Mesothelial cell of epicardium (in vitro differentiated cells): ENCODE measurements at regions not wholly inside any gene's neighbourhood (a gene's known extent, or its start where the extent isn't known, plus 50 kb on each side); places are given as distances from the start of the nearest gene placed in this dataset.

Experiments
- DNase-seq, 2 experiments: peaks; one replicate each; pipeline ENCODE4 v3.0.0; 2021; ENCODE audit warnings: low spot score in 2 of 2; ENCODE audit not compliant: unreplicated experiment in 2 of 2
- H3K27ac Mint-ChIP-seq: 2 replicates; pipeline ENCODE4 v1.8.0; 2021; ENCODE audit warnings: mixed read lengths
- H3K27me3 Mint-ChIP-seq: 2 replicates; pipeline ENCODE4 v1.8.0; 2021; ENCODE audit warnings: low read depth, mixed read lengths
- H3K36me3 Mint-ChIP-seq: 2 replicates; pipeline ENCODE4 v1.8.0; 2021; ENCODE audit warnings: mixed read lengths
- H3K4me1 Mint-ChIP-seq: 2 replicates; pipeline ENCODE4 v1.8.0; 2021; ENCODE audit warnings: mixed read lengths
- H3K4me3 Mint-ChIP-seq: 2 replicates; pipeline ENCODE4 v1.8.0; 2021; ENCODE audit warnings: mild to moderate bottlenecking, moderate library complexity, mixed read lengths
- H3K9me3 Mint-ChIP-seq: 2 replicates; pipeline ENCODE4 v1.8.0; 2021; ENCODE audit warnings: mixed read lengths
- CTCF ChIP-seq: fragments of 200-600 bp; sonication (generic); IDR thresholded peaks from one replicate; pipeline ENCODE4 v1.5.0; 2021; ENCODE audit warnings: antibody characterized with exemption; ENCODE audit not compliant: unreplicated experiment

- Mint-ChIP-seq H3K9me3 (peaks cover 8% of the 10 kb centered on the region), H3K27ac (no peak overlapping the region), H3K4me3 (no peak overlapping the region), H3K27me3 (no peaks in the 10 kb centered on the region), H3K36me3 (peaks cover 2% of the 10 kb centered on the region), H3K4me1 (no peaks in the 10 kb centered on the region)
- TF ChIP-seq CTCF, result no peak
- no peak for DNase-seq
Observed at GRCh38 chr7:118476036-118476435, 251.5 kb downstream of the ANKRD7 start.

- Mint-ChIP-seq H3K27ac (no peak overlapping the region), H3K4me3 (no peak overlapping the region), H3K27me3 (no peaks in the 10 kb centered on the region), H3K4me1 (no peaks in the 10 kb centered on the region), H3K36me3 (peaks cover 4% of the 10 kb centered on the region), H3K9me3 (peaks cover 8% of the 10 kb centered on the region)
- DNase-seq, result no peak
- TF ChIP-seq CTCF, result no peak
Observed at GRCh38 chr7:118477036-118477435, 252.5 kb downstream of the ANKRD7 start.

GRCh38 chr7:118478236-118478635 is 253.7 kb downstream of the ANKRD7 start:
- TF ChIP-seq CTCF, result no peak
- H3K27me3 Mint-ChIP-seq, result no peaks in the 10 kb centered on the region
- H3K27ac Mint-ChIP-seq, result no peak overlapping the region
- DNase-seq, result no peak
- peaks cover 16% of the 10 kb centered on the region for H3K9me3 Mint-ChIP-seq
- peaks cover 5% of the 10 kb centered on the region for H3K36me3 Mint-ChIP-seq
- no peak overlapping the region for H3K4me3 Mint-ChIP-seq
- no peaks in the 10 kb centered on the region for H3K4me1 Mint-ChIP-seq

GRCh38 chr7:118478931-118479330 is 254.4 kb downstream of the ANKRD7 start:
- TF ChIP-seq CTCF, result no peak
- Mint-ChIP-seq H3K4me3 (no peak overlapping the region), H3K9me3 (peaks cover 18% of the 10 kb centered on the region), H3K4me1 (no peaks in the 10 kb centered on the region), H3K27ac (no peak overlapping the region), H3K27me3 (no peaks in the 10 kb centered on the region), H3K36me3 (peaks cover 5% of the 10 kb centered on the region)
- DNase-seq, result no peak

GRCh38 chr7:118492466-118492865 is 268.0 kb downstream of the ANKRD7 start:
- Mint-ChIP-seq H3K4me1 (no peaks in the 10 kb centered on the region), H3K4me3 (no peak overlapping the region), H3K9me3 (no peaks in the 10 kb centered on the region), H3K27ac (no peak overlapping the region), H3K36me3 (no peaks in the 10 kb centered on the region), H3K27me3 (no peaks in the 10 kb centered on the region)
- no peak for TF ChIP-seq CTCF
- no peak for DNase-seq

- Mint-ChIP-seq H3K4me3 (no peak overlapping the region), H3K4me1 (no peaks in the 10 kb centered on the region), H3K27ac (no peak overlapping the region), H3K9me3 (no peaks in the 10 kb centered on the region), H3K27me3 (no peaks in the 10 kb centered on the region), H3K36me3 (no peaks in the 10 kb centered on the region)
- DNase-seq, result no peak
- no peak for TF ChIP-seq CTCF
Observed at GRCh38 chr7:118496138-118496644, 271.7 kb downstream of the ANKRD7 start.
